OCI-LY7 (cell line): ENCODE measurements at regions not wholly inside any gene's neighbourhood (a gene's known extent, or its start where the extent isn't known, plus 50 kb on each side); places are given as distances from the start of the nearest gene placed in this dataset.

ENCODE experiments used
- EZH2phosphoT487 ChIP-seq: fragments of 200-600 bp; sonication (generic); IDR thresholded peaks from 2 replicates; pipeline ENCODE4 v1.6.1; 2018; ENCODE audit warnings: low read depth, borderline replicate concordance, mild to moderate bottlenecking, mixed run types, antibody characterized with exemption, low read length, moderate library complexity, mixed read lengths
- TF ChIP-seq, protein P1 (sequence below): fragments of 200-600 bp; sonication (generic); conservative IDR thresholded peaks from 2 replicates; pipeline ENCODE4 v1.5.1; 2014; ENCODE audit warnings: mild to moderate bottlenecking, antibody characterized with exemption, low read length, moderate library complexity, mixed read lengths

DNA sequence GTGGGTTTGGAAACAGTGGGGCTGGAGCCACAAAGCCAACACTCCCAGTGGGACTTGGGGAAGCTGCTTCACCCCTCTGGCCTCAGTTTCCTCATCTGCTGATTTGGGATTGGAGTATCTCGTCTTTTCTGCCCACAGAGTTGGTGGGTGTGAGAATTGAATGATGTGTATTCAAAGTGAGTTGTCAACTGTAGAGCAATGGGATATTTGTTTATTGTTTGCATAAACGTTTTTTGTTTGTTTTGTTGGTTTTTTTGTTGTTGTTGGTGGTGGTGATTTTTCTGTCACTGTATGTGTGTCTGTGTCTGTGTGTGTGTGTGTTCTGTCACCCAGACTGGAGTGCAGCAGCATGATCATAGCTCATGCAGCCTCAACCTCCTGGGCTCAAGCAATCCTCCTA, 542.0 kb downstream of the MIAT start:
- TF ChIP-seq, protein P1, sequence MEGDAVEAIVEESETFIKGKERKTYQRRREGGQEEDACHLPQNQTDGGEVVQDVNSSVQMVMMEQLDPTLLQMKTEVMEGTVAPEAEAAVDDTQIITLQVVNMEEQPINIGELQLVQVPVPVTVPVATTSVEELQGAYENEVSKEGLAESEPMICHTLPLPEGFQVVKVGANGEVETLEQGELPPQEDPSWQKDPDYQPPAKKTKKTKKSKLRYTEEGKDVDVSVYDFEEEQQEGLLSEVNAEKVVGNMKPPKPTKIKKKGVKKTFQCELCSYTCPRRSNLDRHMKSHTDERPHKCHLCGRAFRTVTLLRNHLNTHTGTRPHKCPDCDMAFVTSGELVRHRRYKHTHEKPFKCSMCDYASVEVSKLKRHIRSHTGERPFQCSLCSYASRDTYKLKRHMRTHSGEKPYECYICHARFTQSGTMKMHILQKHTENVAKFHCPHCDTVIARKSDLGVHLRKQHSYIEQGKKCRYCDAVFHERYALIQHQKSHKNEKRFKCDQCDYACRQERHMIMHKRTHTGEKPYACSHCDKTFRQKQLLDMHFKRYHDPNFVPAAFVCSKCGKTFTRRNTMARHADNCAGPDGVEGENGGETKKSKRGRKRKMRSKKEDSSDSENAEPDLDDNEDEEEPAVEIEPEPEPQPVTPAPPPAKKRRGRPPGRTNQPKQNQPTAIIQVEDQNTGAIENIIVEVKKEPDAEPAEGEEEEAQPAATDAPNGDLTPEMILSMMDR = no peak
- TF ChIP-seq EZH2phosphoT487 = no peak
